ENCODE measurements at regions not wholly inside any gene's neighbourhood (a gene's known extent, or its start where the extent isn't known, plus 50 kb on each side); places are given as distances from the start of the nearest gene placed in this dataset.

DNA sequence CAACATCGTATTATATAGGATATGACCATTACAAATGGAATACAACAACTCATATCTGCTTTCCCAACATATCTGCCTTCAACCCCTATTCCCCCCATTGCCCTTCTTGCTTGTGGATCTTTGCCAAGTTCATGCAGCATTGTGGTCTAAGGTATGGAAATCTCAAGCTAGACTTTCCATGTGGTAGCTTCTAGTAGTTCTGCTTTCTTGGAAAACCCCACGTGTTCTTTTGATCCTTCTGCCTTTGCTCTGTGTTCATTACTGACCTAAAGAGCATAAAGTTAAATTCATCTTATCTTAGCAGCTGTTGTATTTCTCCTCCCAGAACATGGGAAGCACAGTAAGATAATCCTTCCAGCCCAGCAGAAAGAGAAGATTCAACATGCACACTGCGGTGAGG lies 202.0 kb upstream of the SALL1 start:
- 29% methylated on average over 1 of the region's 3 CpGs; no CpG with 5 or more reads in 1 of the 2 experiments for WGBS, 2 experiments (ENCODE audit: extremely low coverage in 2 of 2, insufficient read length in 1 of 2)
- Histone ChIP-seq H3K36me3 (ENCODE audit: control insufficient read depth, insufficient read depth, low read length) (no peaks in the 10 kb centered on the region), H3K18ac (ENCODE audit: low read depth, low read length) (no peak overlapping the region), H2BK20ac (ENCODE audit: low read depth, low read length) (no peak overlapping the region), H3K4me2 (ENCODE audit: low read depth, low read length) (no peak overlapping the region), H3K4me3 (ENCODE audit: insufficient read depth, low read depth, low read length) (no peak overlapping the region), H2BK120ac (ENCODE audit: low read depth, low read length) (no peak overlapping the region), H2BK15ac (ENCODE audit: low read depth, low read length) (no peak overlapping the region), H3K27me3 (ENCODE audit: control insufficient read depth, insufficient read depth, low read length) (peaks cover 2% of the 10 kb centered on the region), H3K9ac (ENCODE audit: low read depth, low read length) (no peak overlapping the region), H3K4me1 (ENCODE audit: control insufficient read depth, insufficient read depth, low read length) (no peaks in the 10 kb centered on the region), H3K9me3 (ENCODE audit: control insufficient read depth, insufficient read depth, low read length) (no peaks in the 10 kb centered on the region), H3K56ac (ENCODE audit: extremely low read depth, insufficient read depth, low read length) (no peak overlapping the region), H2BK5ac (ENCODE audit: low read depth, low read length, poor library complexity, severe bottlenecking) (no peak overlapping the region), H4K5ac (ENCODE audit: low read depth, low read length) (no peak overlapping the region), H2AK9ac (replicated peaks; ENCODE audit: low read depth, low read length, poor library complexity) (no peak overlapping the region), H3K23ac (ENCODE audit: low read depth, low read length) (no peak overlapping the region), H3K27ac (ENCODE audit: insufficient read depth, low read length) (no peak overlapping the region), H2AK5ac (ENCODE audit: low read depth, low read length) (no peak overlapping the region), H3K14ac (replicated peaks; ENCODE audit: low read depth, low read length) (no peak overlapping the region), H3K79me1 (ENCODE audit: low read depth in 1 of 2, low read length in 2 of 2) (no peaks in the 10 kb centered on the region), H4K8ac (ENCODE audit: low read depth in 2 of 2, low read length in 2 of 2) (no peak overlapping the region), H3K4ac (ENCODE audit: low read depth, low read length) (no peak overlapping the region), H4K20me1 (ENCODE audit: insufficient read depth, low read length) (no peaks in the 10 kb centered on the region), H4K91ac (ENCODE audit: insufficient read depth, low read depth, low read length) (no peak overlapping the region), H3K9me1 (ENCODE audit: insufficient read depth, low read length) (no peaks in the 10 kb centered on the region), H2AFZ (replicated peaks; ENCODE audit: low read length, poor library complexity) (no peak overlapping the region)
- TF ChIP-seq BHLHE40 (IDR thresholded peaks at IDR 0.05; ENCODE audit: low read depth, low read length) (no peak), NFE2L2 (IDR thresholded peaks at IDR 0.05; ENCODE audit: low read depth, low read length) (no peak)
- TF ChIP-seq, protein P1, sequence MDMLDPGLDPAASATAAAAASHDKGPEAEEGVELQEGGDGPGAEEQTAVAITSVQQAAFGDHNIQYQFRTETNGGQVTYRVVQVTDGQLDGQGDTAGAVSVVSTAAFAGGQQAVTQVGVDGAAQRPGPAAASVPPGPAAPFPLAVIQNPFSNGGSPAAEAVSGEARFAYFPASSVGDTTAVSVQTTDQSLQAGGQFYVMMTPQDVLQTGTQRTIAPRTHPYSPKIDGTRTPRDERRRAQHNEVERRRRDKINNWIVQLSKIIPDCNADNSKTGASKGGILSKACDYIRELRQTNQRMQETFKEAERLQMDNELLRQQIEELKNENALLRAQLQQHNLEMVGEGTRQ (IDR thresholded peaks at IDR 0.05; ENCODE audit: low read depth, low read length), result no peak
- TF ChIP-seq, protein P2, sequence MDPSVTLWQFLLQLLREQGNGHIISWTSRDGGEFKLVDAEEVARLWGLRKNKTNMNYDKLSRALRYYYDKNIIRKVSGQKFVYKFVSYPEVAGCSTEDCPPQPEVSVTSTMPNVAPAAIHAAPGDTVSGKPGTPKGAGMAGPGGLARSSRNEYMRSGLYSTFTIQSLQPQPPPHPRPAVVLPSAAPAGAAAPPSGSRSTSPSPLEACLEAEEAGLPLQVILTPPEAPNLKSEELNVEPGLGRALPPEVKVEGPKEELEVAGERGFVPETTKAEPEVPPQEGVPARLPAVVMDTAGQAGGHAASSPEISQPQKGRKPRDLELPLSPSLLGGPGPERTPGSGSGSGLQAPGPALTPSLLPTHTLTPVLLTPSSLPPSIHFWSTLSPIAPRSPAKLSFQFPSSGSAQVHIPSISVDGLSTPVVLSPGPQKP (IDR thresholded peaks at IDR 0.05; ENCODE audit: borderline replicate concordance, low read depth, low read length), result no peak
- dilution Hi-C loops (cut with HindIII; ENCODE audit: low sequenced_read_pairs, unreplicated experiment), result no loop called here
- in situ Hi-C loops (cut with MboI; ENCODE audit: low sequenced_read_pairs), result no loop called here
- POLR2A ChIA-PET (ENCODE audit: unreplicated experiment), result no interaction called here
- DNase-seq, result no peak
- no TSS peak for BruUV-seq (replicated peaks)
- no peak for ATAC-seq (ENCODE audit: low read depth)
- CTCF ChIA-PET, result no interaction called here
- intact Hi-C loops (cut with micrococcal nuclease), result no loop called here

Data from IMR-90 (cell line).